ENCODE measurements at regions not wholly inside any gene's neighbourhood (a gene's known extent, or its start where the extent isn't known, plus 50 kb on each side); places are given as distances from the start of the nearest gene placed in this dataset.
A peak's percentile ranks its signal among the peaks of the same experiment; 100 is the strongest.

DNA sequence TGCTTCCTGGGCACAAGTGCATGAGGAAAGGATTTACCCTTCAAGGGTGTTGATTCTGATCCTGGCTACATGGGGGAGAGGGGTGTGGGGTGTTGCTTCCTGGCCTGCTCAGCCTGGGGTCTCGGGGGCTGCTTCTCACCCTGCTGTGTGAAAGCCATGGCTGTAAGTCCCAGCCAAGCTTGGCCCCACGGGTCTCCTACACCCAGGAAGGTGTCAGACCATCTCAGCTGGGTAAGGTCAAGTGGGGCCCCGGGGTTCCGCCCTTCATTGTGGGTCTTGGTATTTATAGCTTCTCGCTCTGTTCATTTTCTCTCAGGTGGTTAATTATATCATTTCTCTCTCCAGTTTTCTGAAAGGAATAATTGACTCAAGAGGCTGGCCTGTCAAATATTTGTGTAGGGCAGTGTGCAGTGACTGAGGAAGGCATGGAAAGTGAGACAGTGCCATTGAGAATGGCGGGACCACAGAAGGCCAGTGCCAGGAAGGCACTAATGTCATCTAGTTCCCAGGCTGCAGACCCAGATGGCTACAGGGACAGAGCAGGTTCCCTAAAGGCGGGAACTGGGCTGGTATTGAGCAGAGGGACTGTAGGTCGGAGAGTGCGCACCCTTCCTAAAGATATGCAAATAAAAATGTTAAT lies 126.0 kb downstream of the FOXD1 start:
- Mint-ChIP-seq H3K27ac (no peak overlapping the region), H3K4me1 (no peaks in the 10 kb centered on the region), H3K27me3 (peaks cover 61% of the 10 kb centered on the region), H3K36me3 (ENCODE audit: low read depth) (peaks cover 2% of the 10 kb centered on the region), H3K4me3 (peak overlapping the region; percentile 8)
- DNase-seq (no peak), ATAC-seq (no peak)
- no peaks in the 10 kb centered on the region for H3K9me3 ChIP-seq (ENCODE audit: control insufficient read depth, low read length, poor library complexity, severe bottlenecking)

- ATAC-seq: no peak
- Mint-ChIP-seq H3K4me3 (peak overlapping the region; percentile 8), H3K27me3 (peaks cover 65% of the 10 kb centered on the region), H3K4me1 (no peaks in the 10 kb centered on the region), H3K27ac (no peak overlapping the region), H3K36me3 (ENCODE audit: low read depth) (peaks cover 2% of the 10 kb centered on the region)
- DNase-seq: no peak
- H3K9me3 ChIP-seq (ENCODE audit: control insufficient read depth, low read length, poor library complexity, severe bottlenecking): no peaks in the 10 kb centered on the region
Measured at GRCh38 chr5:73321757-73322436, 126.7 kb downstream of the FOXD1 start.

GRCh38 chr5:73319036-73319435 lies 129.5 kb downstream of the FOXD1 start:
- Mint-ChIP-seq H3K27ac (no peak overlapping the region), H3K27me3 (peaks cover 67% of the 10 kb centered on the region), H3K4me3 (no peak overlapping the region), H3K4me1 (no peaks in the 10 kb centered on the region), H3K36me3 (ENCODE audit: low read depth) (peaks cover 2% of the 10 kb centered on the region)
- DNase-seq: no peak
- no peaks in the 10 kb centered on the region for H3K9me3 ChIP-seq (ENCODE audit: control insufficient read depth, low read length, poor library complexity, severe bottlenecking)
- no peak for ATAC-seq

- no peaks in the 10 kb centered on the region for H3K9me3 ChIP-seq (ENCODE audit: control insufficient read depth, low read length, poor library complexity, severe bottlenecking)
- no peak for DNase-seq
- H3K4me3 Mint-ChIP-seq: no peak overlapping the region
- H3K4me1 Mint-ChIP-seq: no peaks in the 10 kb centered on the region
- no peak overlapping the region for H3K27ac Mint-ChIP-seq
- no peak for ATAC-seq
- peaks cover 69% of the 10 kb centered on the region for H3K27me3 Mint-ChIP-seq
- peaks cover 2% of the 10 kb centered on the region for H3K36me3 Mint-ChIP-seq (ENCODE audit: low read depth)
Measured at GRCh38 chr5:73318308-73318719, 130.3 kb downstream of the FOXD1 start.

DNA sequence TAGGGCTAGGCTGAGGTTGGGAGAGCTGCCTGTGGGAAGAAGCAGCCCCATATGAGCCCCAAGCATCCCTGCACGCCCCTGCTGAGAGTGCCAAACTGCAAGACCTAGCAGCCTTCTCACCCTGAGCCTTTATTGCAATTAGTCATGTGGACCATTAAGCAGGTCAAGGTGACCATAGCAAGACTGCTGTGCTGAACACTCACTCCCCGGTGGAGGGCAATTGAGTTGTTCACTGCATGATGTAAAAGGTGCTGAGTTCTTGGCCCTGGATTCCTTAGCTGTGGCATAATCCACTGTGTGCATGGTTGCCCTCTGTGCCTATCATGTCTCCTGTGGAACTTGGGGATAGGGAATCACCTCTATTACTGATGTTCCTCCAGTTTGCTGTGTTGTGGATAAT lies 131.1 kb downstream of the FOXD1 start:
- ATAC-seq: no peak
- Mint-ChIP-seq H3K4me1 (no peaks in the 10 kb centered on the region), H3K27ac (no peak overlapping the region), H3K4me3 (no peak overlapping the region), H3K27me3 (peaks cover 70% of the 10 kb centered on the region), H3K36me3 (ENCODE audit: low read depth) (no peaks in the 10 kb centered on the region)
- DNase-seq: no peak
- H3K9me3 ChIP-seq (ENCODE audit: control insufficient read depth, low read length, poor library complexity, severe bottlenecking): no peaks in the 10 kb centered on the region

- Mint-ChIP-seq H3K36me3 (ENCODE audit: low read depth) (no peaks in the 10 kb centered on the region), H3K4me3 (no peak overlapping the region), H3K27me3 (peaks cover 73% of the 10 kb centered on the region), H3K27ac (no peak overlapping the region), H3K4me1 (no peaks in the 10 kb centered on the region)
- H3K9me3 ChIP-seq (ENCODE audit: control insufficient read depth, low read length, poor library complexity, severe bottlenecking): no peaks in the 10 kb centered on the region
- DNase-seq (no peak), ATAC-seq (no peak)
Measured at GRCh38 chr5:73314395-73315257, 134.0 kb downstream of the FOXD1 start.

DNA sequence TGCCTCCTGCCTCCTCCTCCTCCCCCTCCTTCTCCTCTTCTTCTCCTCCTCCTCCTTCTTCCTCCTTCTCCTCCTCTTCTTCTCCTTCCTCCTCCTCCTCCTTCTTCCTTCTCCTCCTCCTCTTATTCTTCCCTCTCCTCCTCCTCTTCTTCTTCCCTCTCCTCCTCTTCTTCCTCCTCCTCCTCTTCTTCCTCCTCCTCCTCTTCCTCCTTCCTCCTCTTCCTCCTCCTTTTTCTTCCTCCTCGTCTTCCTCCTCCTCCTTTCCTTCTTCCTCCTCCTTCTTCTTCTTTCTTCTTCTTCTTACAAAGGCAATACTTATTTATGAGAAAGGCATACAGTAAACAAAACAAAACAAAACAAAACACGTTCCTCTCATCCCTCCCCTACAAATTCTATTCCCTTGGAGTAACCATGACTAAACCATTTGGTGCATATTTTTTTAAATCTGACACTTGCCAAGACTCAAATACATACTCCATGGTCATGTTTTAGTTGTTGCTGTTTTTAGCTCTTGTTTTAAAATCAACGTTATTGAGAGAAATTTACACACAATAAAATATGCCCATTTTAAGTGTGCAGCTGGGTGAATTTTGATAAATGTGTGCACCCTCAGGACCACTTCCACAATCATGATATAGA lies 135.6 kb downstream of the FOXD1 start:
- Mint-ChIP-seq H3K4me1 (no peaks in the 10 kb centered on the region), H3K27ac (no peak overlapping the region), H3K4me3 (no peak overlapping the region), H3K36me3 (ENCODE audit: low read depth) (peaks cover 2% of the 10 kb centered on the region), H3K27me3 (peaks cover 73% of the 10 kb centered on the region)
- H3K9me3 ChIP-seq (ENCODE audit: control insufficient read depth, low read length, poor library complexity, severe bottlenecking): no peaks in the 10 kb centered on the region
- no peak for ATAC-seq
- DNase-seq: no peak

DNA sequence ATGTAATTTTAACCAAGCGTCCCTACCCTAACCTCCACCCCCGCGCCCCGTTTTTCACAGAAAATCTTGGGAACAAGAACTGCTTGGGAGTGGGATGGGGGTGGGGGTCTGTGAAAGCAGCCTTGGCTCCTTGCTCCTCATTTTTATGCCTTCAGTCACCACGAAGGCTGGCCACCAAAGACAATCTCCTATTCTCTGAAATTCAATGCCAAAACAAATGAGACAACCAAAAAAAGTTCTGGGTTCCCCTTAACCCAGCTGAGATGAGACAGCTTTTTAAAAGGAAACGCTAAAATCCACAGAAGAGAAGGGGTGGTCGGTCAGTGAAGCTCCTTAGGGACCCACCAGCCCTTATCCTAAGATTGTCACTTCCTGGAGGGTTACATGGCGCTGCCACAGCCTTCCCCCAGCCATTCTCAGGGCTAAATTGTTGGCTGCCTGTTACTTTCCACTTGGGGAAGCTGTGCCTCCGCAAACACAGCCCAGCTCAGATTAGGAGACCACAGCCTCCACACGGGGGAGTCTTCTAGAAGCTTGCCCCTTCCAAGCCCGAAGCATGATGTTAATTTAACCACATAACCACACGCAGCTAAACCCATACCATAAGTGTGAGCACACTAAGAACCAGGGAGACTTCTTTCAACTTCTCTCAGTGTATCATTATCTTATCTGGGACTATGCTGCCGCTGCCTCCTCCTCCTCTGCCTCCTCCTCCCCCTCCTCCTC lies 136.3 kb downstream of the FOXD1 start:
- H3K27me3 Mint-ChIP-seq: peaks cover 80% of the 10 kb centered on the region
- no peak overlapping the region for H3K4me3 Mint-ChIP-seq
- H3K4me1 Mint-ChIP-seq: no peaks in the 10 kb centered on the region
- H3K27ac Mint-ChIP-seq: no peak overlapping the region
- ATAC-seq: peak; percentile 55
- H3K9me3 ChIP-seq (ENCODE audit: control insufficient read depth, low read length, poor library complexity, severe bottlenecking): no peaks in the 10 kb centered on the region
- DNase-seq: no peak
- peaks cover 2% of the 10 kb centered on the region for H3K36me3 Mint-ChIP-seq (ENCODE audit: low read depth)

DNA sequence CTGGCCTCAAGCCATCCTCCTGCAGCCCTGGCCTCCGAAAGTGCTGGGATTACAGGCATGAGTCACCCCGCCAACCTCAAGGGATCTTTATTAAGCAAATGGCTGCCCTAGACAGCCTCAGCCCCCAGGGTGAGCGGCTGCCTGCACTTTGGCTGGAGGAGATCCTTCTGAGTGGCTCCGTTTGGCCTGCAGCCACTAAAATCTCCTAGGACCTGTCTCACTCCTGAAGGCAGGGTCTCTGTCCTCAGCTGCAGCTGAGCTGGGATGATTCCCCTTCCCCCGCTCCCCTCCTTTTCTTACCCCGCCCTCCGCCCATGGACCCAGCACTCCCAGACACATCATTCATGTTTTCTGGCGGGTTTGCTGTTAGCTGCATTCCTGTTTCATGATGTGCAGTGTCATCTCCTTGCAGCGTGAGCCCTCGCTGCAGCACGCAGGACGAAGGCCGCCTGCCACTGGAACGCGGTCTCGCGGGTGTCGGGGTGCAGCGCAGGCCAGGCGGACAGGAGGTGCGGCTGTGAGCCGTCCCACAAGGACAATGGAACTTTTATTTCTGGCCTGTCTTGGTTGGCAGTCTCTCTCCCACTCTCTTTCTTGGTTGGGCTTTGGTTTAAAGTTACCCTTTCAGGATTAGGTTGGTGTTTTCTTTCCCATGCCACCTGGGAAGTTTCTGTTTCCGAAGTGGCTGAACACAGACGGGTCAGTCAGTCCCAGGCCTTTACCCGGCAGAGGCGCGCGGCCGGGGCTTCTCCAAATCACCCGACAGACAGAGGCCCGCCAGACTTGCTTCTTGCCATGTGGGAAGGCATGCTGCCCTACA lies 137.1 kb downstream of the FOXD1 start:
- H3K27me3 Mint-ChIP-seq: peaks cover 80% of the 10 kb centered on the region
- ATAC-seq (no peak), DNase-seq (no peak)
- H3K4me1 Mint-ChIP-seq: no peaks in the 10 kb centered on the region
- H3K4me3 Mint-ChIP-seq: no peak overlapping the region
- no peak overlapping the region for H3K27ac Mint-ChIP-seq
- peaks cover 2% of the 10 kb centered on the region for H3K36me3 Mint-ChIP-seq (ENCODE audit: low read depth)
- no peaks in the 10 kb centered on the region for H3K9me3 ChIP-seq (ENCODE audit: control insufficient read depth, low read length, poor library complexity, severe bottlenecking)

DNA sequence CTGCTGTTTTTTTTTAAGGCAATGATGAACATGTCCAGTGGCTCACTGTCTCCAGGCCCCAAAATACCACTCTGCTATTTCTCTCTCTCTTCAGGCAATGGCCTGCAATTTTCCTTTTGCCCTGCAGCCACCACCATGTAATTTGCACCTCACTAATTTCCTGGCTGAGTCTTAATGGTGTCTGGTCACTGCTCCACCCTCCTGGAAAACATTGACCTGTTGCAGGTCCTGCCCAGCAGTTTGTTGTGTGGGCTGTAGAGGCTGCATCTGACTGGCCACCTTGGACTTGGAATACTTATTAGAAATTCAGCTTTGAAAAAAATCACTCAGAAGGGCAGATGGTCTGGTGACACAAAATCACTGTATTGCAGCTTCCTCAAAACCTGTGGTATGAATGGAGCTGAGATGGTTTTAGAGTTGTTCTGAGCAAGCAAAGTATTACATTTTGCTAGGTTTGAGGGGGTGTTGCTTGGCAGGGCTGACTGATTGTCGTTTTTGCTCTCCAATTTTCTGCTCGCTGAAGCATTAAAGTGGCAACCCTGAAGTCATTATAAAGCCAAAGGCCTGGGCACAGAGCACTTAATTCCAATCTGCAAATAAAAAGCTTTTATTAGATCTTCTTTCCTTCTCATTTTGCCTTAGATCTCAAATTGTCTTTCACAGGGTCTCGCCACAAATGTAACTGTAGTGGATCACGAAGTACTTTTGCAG lies 134.8 kb downstream of the TMEM174 start:
- ATAC-seq (no peak), DNase-seq (no peak)
- H3K9me3 ChIP-seq (ENCODE audit: control insufficient read depth, low read length, poor library complexity, severe bottlenecking): no peaks in the 10 kb centered on the region
- Mint-ChIP-seq H3K27ac (no peak overlapping the region), H3K4me3 (no peak overlapping the region), H3K4me1 (no peaks in the 10 kb centered on the region), H3K27me3 (peaks cover 85% of the 10 kb centered on the region), H3K36me3 (ENCODE audit: low read depth) (peaks cover 4% of the 10 kb centered on the region)

GRCh38 chr5:73306741-73307275 lies 133.8 kb downstream of the TMEM174 start:
- H3K36me3 Mint-ChIP-seq (ENCODE audit: low read depth): peaks cover 5% of the 10 kb centered on the region
- ATAC-seq (no peak), DNase-seq (no peak)
- no peaks in the 10 kb centered on the region for H3K4me1 Mint-ChIP-seq
- no peak overlapping the region for H3K27ac Mint-ChIP-seq
- no peaks in the 10 kb centered on the region for H3K9me3 ChIP-seq (ENCODE audit: control insufficient read depth, low read length, poor library complexity, severe bottlenecking)
- peaks cover 85% of the 10 kb centered on the region for H3K27me3 Mint-ChIP-seq
- no peak overlapping the region for H3K4me3 Mint-ChIP-seq

Measured in T-helper 17 cell (primary cell).